ENCODE measurements at regions not wholly inside any gene's neighbourhood (a gene's known extent, or its start where the extent isn't known, plus 50 kb on each side); places are given as distances from the start of the nearest gene placed in this dataset.
"Not testable (repeated sequence)": the region's sequence is repeated elsewhere in the genome, so short reads cannot be mapped to it uniquely, and the experiment has no call there.

- TF ChIP-seq EZH2phosphoT487 (IDR thresholded peaks at IDR 0.05; ENCODE audit: borderline replicate concordance, low read depth) (no peak), TCF12 (IDR thresholded peaks at IDR 0.05) (no peak), JUND (IDR thresholded peaks at IDR 0.05) (no peak), REST (IDR thresholded peaks at IDR 0.05; ENCODE audit: low read depth, low read length) (no peak), CHD2 (IDR thresholded peaks at IDR 0.05; ENCODE audit: low read length, partially characterized antibody) (no peak), GATA2 (CRISPR knock-in tag; IDR thresholded peaks at IDR 0.05) (no peak)
These were observed 233.7 kb downstream of the SHQ1 start (continued) for GRCh38 chr3:72614394-72615074.

GRCh38 chr3:72613871-72614270, 234.4 kb downstream of the SHQ1 start:
- no peak overlapping the region for H3K9ac ChIP-seq
- no peaks in the 10 kb centered on the region for H3K27me3 ChIP-seq (ENCODE audit: insufficient read depth)
- POLR2A ChIA-PET = no interaction called here
- H4K20me1 ChIP-seq (ENCODE audit: insufficient read depth) = no peaks in the 10 kb centered on the region
- no peak overlapping the region for H2AFZ ChIP-seq (ENCODE audit: low read depth)
- H3F3A ChIP-seq (replicated peaks; ENCODE audit: insufficient read depth) = no peaks in the 10 kb centered on the region
- H3K4me1 ChIP-seq (ENCODE audit: control insufficient read depth in 1 of 2, insufficient read depth in 2 of 2, low read depth in 1 of 2, low read length in 1 of 2) = no peaks in the 10 kb centered on the region; a peak in 1 of 4 replicates
- no peak overlapping the region for H3K4me2 ChIP-seq
- H3K9me3 ChIP-seq = no peaks in the 10 kb centered on the region
- CTCF ChIA-PET = no interaction called here
- H3K9me2 ChIP-seq = no peaks in the 10 kb centered on the region
- DNase-seq = no peak
- no peak overlapping the region for H3K4me3 ChIP-seq (ENCODE audit: low read depth in 2 of 2, low read length in 1 of 2)
- 63% methylated on average over 1 of the region's 1 CpG for WGBS (ENCODE audit: low lambda C conversion rate)
- H3K79me2 ChIP-seq (ENCODE audit: insufficient read depth) = no peaks in the 10 kb centered on the region
- TF ChIP-seq RFX5 (IDR thresholded peaks at IDR 0.05; ENCODE audit: low read length) (no peak), MEF2A (IDR thresholded peaks at IDR 0.05; ENCODE audit: borderline replicate concordance, low read depth) (no peak), FOXJ3 (CRISPR knock-in tag; IDR thresholded peaks at IDR 0.05) (no peak), RCOR1 (IDR thresholded peaks at IDR 0.05; ENCODE audit: low read length) (no peak), RXRA (IDR thresholded peaks at IDR 0.05; ENCODE audit: borderline replicate concordance, low read depth) (no peak), FOSL2 (IDR thresholded peaks at IDR 0.05; ENCODE audit: borderline replicate concordance, low read depth) (no peak), EP300 (IDR thresholded peaks at IDR 0.05; ENCODE audit: borderline replicate concordance in 1 of 2, low read depth in 1 of 2, low read length in 1 of 2) (no peak), TEAD4 (IDR thresholded peaks at IDR 0.05; ENCODE audit: borderline replicate concordance, insufficient read depth) (no peak), NFIC (IDR thresholded peaks at IDR 0.05; ENCODE audit: borderline replicate concordance) (no peak)
- H3K36me3 ChIP-seq (replicated peaks in 1 of 2; ENCODE audit: control insufficient read depth in 1 of 2, insufficient read depth in 2 of 2, low read length in 1 of 2) = no peaks in the 10 kb centered on the region
- no peak overlapping the region for H3K27ac ChIP-seq (ENCODE audit: low read depth in 2 of 2, low read length in 1 of 2)

- H3K9me3 ChIP-seq; H2AFZ ChIP-seq (ENCODE audit: low read depth); H3K27me3 ChIP-seq (ENCODE audit: insufficient read depth); H3K79me2 ChIP-seq (ENCODE audit: insufficient read depth); POLR2A ChIA-PET; H3K4me3 ChIP-seq (ENCODE audit: low read depth in 2 of 2, low read length in 1 of 2); H3F3A ChIP-seq (replicated peaks; ENCODE audit: insufficient read depth); H3K27ac ChIP-seq (ENCODE audit: low read depth in 2 of 2, low read length in 1 of 2); H3K36me3 ChIP-seq (replicated peaks in 1 of 2; ENCODE audit: control insufficient read depth in 1 of 2, insufficient read depth in 2 of 2, low read length in 1 of 2); H3K4me2 ChIP-seq; DNase-seq; H3K9me2 ChIP-seq; H3K9ac ChIP-seq; H4K20me1 ChIP-seq (ENCODE audit: insufficient read depth); H3K4me1 ChIP-seq (ENCODE audit: control insufficient read depth in 1 of 2, insufficient read depth in 2 of 2, low read depth in 1 of 2, low read length in 1 of 2); CTCF ChIA-PET: not testable (repeated sequence)
- WGBS (ENCODE audit: low lambda C conversion rate) = 56% methylated on average over 5 of the region's 5 CpGs
These were observed 239.1 kb downstream of the SHQ1 start for GRCh38 chr3:72609114-72609513.
